ENCODE measurements at regions not wholly inside any gene's neighbourhood (a gene's known extent, or its start where the extent isn't known, plus 50 kb on each side); places are given as distances from the start of the nearest gene placed in this dataset.

DNA sequence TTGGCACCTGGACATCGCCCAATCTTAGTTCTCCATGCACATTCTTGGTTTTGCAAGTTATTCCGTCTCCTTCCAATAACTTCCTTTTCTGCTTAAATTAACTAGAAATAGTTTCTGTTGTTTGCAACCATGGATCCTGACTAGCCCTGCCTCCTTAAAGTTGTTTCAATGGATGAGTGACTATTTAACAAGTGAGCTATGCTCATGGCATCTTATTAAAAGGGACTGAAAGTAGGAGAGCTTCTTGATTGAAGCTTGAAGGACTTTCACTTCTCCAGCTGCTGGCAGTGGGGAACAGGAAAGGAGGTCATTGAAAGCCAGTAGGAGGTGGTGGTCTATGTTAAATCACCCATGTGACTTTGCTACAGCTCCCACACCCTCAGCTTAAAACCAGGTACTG is 466.8 kb downstream of the ARHGEF28 start:
- no peak for DNase-seq (ENCODE audit: low read depth)

DNA sequence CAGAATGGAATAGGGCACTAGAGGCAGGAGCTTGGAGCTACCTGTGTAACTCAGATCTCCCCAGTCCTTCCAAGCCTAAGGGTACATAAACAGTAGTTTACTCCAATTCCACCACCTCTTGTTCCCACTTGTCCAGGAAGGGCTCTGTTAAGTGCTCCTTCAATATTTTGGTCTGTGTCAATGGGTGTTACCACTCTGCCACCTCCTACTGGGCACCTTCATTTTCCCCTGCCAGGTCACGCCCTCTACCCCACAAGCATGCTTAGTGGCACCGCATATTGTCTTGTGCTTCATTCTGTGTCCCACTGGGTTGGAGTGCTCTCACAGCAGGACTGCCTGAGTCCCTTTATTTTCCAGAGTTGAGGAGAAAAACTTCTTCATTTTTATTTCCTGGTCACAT is 459.8 kb downstream of the ARHGEF28 start:
- no peak for DNase-seq (ENCODE audit: low read depth)

DNA sequence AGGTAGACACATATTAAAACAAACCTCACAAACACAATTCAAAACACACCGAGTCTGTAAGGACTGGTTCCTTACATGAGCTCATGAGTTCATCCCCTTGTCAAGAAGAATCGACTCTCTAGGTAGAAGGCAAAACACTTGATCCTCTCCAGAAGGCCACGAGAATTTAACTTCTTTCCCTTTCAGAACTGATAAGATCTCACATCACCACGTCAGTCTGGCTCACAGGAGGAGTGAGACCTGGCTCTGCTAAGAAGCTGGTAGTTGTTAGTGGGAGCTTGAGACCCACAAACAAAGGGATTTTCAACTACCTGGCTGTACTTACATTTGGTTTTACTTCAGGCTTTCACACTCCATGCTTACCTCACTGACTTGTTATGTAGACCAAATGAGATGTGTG is 459.2 kb downstream of the ARHGEF28 start:
- no peak for DNase-seq (ENCODE audit: low read depth)

DNA sequence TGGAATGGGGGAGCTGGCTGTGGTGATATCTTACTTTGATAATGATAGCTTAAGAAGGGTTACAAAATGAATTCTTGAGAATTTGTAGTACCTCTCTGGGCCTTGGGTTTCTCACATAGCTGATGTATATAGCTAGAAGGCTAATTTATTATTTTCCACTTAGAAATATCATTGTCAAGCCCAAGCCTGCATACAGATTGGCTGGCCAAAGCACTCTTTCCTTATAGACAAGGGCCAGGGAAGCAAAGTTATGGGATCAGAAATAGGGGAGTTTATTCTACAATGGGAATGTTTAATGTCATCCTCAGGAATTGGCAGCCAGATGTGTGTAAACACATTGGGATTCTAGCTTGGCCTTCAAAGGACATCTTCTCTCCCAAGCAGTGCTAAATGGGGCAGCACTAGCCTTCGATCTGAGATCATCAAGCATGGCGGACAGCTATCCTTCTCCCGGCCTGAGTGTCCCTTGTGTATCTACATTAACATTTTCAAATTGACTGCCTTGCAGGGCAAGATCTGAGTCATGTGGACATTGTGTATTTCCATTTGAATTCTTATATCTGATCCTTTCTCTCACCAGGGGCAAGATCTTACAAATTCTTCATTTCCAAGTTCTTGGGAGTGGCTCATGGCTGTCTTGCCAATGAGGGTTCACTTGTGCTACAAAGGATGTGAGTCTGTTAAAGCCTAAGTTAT is 457.2 kb downstream of the ARHGEF28 start:
- no peak for DNase-seq (ENCODE audit: low read depth)

DNA sequence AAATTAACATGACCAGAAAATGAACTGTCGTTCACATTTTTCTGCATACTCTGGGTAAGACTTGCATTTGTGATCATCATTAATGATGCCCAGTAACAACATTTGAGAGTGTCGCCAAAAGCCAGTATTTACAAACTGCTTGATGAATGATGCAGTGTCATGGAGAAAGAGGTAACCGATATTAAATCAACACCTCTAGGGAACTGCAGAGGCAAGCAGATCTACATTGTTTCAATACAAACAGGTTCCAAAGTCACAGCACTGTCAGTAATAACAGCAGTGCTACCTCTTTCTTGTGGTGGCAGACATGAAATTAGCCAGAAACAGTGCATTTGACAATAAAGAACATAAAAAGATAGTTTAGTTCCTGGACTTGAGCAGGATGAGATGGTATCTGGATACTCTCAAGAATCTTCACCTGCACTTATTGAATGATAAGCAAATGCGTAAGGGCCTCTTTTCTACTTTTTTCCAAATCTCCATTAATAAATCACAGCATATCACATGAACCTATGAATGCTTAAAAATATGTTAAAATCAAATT is 456.6 kb downstream of the ARHGEF28 start:
- DNase-seq (ENCODE audit: low read depth) = no peak

DNA sequence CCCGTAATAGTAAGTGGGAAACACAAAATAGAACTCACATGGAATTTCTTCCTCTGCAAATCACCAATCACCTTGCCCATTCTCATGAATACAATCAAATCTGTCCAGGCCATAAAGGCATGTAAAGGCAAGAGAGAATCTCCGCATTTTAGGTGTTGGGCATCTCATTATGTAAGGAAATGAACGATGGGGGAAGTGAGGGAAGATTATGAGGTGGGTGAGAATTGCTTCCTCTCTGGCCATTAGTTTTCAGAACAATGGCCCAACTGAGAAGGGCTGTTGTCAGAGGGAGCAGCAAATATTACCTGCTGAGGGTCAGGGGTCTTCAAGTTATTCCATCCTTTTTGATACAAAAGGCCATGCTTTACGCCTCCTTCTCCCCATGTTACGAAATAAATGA is 455.1 kb downstream of the ARHGEF28 start:
- DNase-seq (ENCODE audit: low read depth) = no peak

DNA sequence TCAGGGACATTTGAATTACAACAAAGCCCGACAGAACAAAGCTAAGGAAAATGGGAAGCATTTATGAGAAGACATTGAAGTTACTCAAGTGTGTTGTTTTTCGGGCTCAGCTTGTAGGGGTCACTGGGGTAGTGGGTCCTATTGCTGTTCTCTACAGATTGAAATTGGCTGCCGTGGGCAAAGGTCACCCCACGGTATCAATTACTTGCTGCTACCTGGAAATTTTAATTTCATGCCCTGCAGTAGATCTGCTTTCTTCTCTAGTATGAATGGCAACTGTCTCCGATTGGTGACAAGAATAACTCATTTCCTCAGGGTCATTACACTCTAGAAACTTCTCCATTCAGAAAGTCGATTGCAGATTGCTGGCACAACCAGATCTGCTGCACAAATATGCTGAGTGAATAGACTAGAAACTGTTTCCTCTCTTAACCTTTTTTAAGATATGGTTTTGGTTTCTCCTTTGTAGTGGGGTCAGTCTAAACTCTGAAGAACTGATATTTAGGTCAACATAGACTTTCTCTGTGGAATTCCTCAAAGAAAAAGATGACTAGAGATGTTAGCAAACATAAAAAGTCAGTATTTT is 454.1 kb downstream of the ARHGEF28 start:
- no peak for DNase-seq (ENCODE audit: low read depth)

DNA sequence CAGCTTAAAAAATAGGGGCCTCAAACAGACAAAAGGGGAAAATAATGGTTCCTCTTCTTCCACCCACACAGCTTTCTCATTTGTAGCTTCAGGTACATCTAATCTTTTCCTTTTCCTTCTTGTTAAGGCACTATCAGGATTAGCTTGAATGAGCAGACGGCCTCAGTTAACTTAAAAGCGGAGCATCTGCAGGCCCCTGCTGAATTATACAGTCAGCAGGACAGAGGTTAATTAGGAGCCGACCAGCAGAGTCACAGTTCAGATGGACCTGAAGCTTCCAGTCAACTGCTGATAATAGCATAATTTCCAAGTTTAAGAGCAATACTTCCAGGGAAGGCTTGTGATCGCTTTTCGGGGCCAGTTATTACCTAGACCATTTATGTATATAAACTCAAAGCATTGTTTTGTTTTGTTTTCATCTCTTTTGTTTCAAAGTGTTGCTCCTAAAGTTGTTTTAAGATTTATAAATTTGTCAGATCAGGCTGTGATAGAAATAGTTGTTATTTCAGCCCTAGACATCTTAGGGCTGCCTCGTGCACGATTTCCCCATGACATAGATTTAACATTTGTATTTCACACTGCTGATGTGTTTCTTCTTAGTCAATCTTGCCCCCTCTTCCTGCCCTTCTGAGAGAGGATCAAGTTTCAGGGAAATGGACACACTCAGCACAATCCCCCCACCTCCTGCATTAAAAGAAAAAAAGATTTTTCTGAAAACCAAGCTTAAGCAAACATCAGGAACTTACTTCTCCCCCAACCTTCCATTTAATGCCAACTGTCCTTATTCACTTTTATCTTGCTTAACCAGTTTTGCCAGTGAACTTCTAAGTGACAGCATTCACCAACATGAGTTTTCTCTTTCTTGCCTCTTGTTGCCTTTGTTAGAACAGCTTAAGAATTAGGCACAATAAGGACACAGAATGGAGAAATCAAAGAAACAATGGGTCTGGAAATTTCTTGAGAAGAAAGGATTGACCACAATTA is 449.8 kb downstream of the ARHGEF28 start:
- DNase-seq (ENCODE audit: low read depth) = no peak

DNA sequence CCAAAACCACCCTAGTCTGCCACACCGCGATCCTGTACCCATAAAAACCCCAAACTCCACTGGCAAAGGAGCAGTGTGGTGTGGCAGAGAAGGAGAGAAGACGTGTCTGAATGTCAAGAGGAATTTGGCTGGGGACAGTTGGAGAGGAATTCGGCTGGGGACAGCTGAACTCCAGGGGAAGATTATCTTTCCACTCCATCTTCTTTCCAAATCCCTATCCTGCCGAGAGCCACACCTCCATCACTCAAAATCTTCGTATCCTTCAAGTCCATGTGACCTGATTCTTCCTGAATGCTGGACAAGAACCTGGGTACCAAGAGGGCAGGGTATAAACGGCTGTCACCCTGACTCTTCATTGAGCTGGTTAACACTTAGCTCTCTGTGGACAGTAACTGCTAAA is 448.1 kb downstream of the ARHGEF28 start:
- DNase-seq (ENCODE audit: low read depth) = no peak

DNA sequence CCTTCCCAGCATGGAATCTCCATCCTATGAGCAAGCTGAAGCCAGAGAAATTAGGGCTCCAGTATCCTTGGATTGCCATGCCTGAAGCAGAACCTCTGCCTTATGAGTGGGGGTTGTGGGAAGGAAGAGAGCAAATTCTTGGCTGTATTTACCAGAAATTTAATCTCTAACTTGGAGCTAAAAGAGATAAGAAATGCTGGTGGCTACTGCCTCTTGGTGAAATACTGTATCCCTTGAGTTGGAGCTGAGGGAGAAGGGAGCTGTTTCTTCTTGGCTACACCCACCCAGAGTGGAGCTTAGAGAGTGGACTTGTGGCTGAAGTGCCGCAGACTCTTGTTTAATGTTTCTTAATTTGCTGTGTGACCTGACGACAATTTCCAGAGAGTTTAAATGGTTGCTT is 447.3 kb downstream of the ARHGEF28 start:
- DNase-seq (ENCODE audit: low read depth) = no peak

DNA sequence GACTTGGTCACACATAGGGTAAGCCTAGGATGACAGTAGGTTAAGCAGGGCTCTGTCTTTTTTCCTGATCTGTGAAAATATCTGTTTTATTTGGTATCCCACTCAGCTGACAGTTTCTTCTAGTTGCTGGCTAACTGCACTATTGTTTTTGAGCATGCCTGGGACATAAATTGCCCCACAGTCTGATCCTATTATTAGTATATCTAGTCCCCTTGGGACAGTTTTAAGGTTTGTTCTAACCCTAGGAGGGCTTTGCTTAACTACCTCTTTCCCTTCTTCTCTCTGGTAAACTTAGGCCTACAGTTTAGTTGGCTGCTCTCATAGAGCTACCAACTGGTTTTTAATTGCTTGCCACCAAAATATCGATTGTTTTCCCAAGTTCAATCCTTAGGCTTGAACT is 446.6 kb downstream of the ARHGEF28 start:
- DNase-seq (ENCODE audit: low read depth) = no peak

DNA sequence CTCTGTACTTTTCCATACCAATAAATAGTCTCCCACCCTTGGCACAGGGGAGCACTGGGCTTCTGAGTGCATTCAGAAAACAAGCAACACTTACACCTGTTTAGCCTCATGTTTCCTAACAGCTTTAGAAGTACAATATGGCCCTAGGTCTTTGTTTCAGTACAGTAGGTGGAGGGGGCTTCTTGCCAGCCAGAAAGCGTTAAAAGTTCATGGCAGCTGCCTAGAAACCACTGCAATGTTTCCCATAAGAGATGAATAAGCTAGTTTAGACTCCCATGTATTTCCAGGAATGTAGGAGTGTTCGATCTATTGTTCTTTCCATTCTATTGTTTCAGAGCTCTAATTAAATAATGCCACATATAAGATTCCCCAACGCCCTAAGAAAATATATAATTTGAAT is 444.8 kb downstream of the ARHGEF28 start:
- no peak for DNase-seq (ENCODE audit: low read depth)

DNA sequence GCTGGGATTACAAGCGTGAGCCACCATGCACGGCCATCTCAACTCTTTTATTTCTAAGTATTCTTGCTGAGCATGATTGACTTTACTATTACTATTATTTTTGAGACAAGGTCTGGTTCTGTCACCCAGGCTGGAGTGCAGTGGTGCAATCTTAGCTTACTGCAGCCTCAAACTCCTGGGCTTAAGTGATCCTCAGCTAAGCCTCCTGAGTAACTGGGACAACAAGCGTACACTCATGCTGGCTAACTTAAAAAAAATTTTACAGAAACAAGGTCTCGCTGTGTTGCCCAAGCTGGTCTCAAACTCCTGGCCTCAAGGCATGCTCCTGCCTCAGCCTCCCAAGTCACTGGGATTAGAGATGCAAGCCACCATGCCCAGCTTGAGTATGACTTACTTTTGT is 443.7 kb downstream of the ARHGEF28 start:
- no peak for DNase-seq (ENCODE audit: low read depth)

DNA sequence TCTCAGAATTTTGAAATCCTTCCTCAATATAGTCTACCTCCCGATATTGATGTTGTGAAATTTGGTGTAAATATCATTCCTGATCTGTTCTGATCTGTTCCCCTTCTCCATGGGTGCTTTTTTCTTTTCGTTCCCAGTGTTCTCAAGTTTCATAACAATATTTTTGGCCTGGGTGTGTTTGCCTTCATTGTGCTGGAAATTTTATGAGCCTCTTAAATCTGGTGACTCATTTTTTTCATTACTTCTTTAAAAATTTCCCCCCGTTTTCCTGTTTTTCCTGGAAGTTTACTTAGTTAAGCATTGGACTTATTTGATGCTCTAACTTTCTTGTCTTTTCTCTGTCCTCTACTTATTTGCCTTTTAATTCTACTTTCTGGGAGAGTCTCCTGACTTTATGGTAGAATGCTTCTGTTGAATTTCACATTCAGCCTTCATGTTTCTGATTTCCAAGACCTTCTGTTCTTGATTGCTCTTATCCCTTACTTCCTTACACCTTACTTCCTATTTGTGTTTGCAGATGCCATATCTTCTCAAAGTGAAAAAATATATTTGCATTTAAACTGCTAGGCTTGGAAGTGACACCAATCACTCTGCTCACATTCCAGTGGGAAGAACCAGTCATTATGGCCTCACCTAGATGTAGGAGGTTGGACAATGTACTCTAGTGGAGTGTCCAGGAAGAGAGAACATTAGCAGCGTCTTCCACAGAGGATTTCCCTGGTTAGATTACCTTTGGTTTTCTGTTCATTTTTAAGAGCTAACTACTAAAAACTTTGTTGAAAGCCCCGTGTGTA is 441.9 kb downstream of the ARHGEF28 start:
- DNase-seq (ENCODE audit: low read depth) = no peak

DNA sequence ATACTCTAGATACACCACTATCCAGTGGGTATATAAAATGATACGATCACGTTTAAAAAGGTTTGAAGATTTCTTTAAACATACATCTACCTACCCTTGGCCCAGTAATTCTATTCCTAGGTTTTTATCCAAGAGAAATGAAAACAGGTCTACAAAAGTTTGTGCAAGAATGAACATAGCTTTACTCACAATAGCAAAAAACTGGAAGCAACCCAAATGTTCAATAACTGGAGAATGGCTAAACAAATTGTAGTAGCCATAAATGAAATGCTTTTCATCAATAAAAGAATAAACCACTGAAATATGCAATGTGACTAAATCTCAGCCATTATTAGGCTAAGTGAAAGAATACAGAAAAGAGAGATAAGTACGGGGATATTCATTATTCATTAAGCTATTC is 438.9 kb downstream of the ARHGEF28 start:
- no peak for DNase-seq (ENCODE audit: low read depth)

DNA sequence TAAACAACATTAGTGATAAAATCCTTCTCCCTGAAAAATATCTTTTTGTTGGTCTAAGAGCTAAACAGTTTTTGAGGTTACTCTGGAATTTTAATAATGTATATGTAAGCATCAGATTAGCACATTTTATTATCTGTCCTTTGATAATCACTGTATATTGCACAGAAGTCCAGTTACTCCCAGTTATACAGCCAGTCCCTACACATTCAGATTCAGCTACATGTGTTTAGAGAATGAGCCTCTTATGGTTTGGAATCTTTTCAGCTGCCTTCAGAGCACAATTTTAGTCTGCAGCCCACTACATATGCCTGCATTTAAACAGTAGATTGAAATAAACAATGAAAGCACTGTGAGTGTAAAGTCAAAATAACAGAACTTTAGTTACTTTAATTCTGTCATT is 438.2 kb downstream of the ARHGEF28 start:
- DNase-seq (ENCODE audit: low read depth) = no peak

DNA sequence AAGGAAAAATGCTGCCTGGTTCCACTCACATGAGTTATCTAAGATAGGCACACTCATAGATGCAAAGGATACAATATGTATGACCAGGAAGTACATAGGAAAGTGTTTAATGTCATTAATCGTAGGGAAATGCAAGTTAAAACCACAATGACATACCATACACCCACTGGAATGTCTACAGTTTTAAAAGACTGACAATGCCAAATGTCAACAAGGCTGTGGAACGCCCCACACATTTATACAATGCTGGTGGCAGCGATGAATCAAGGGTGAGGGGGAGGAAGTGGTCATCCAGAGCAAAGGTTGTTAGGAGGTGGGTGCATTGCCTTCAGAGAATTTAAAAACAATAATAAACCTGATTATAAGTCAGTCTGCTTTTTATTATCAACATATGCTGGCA is 437.8 kb downstream of the ARHGEF28 start:
- no peak for DNase-seq (ENCODE audit: low read depth)

DNA sequence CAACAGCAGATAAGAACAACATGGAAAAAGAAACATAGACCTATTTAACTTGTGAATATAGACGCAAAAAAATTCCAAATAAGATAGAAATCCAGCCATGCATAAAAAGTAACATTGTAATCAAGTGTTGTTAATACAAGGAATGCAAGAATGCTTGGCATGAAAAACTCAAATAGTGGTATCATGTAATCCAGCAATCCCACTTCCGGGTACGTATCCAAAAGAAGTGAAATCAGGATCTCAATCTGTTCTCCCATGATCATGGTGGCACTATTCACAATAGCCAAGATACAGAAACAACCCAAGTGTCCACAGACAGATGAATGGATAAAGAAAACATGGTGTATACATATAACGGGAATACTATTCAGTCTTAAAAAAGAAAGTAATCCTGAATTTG is 437.4 kb downstream of the ARHGEF28 start:
- no peak for DNase-seq (ENCODE audit: low read depth)

DNA sequence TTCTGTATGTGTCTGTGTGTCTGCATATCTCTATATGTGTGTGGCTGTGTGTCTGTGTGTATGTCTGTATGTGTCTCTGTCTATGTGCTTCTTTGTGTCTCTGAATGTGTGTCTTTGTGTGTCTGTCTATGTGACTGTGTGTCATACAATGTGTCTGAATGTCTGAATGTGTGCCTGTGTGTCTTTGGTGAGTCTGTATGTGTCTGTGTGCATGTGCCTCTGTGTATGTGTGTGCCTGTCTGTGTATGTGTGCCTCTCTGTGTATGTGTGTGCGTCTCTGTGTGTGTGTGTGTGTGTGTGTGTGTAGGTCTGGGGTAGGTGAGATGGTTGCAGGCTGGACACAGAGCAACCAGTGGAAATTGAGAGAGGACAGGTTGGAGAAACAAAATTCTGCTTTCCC is 435.3 kb downstream of the ARHGEF28 start:
- no peak for DNase-seq (ENCODE audit: low read depth)

DNA sequence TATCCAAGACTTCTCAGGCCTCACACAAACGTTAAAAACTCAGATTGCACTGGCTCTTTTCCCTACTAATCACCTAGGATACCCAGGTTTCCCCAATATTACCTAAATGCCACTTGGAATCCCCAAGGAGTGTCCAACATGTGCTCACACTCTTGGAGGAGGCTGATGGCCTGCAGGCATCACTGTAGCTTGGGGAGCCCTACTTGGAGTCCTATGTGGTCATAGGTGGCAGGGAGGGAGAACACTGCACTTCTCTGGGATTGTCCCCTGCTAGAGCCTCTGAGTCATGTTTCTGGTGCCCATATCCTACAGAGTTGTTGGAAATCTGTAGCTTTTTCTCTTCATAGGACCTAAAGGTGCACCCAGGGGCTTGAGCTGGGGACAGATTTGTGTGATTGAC is 433.7 kb downstream of the ARHGEF28 start:
- no peak for DNase-seq (ENCODE audit: low read depth)

DNA sequence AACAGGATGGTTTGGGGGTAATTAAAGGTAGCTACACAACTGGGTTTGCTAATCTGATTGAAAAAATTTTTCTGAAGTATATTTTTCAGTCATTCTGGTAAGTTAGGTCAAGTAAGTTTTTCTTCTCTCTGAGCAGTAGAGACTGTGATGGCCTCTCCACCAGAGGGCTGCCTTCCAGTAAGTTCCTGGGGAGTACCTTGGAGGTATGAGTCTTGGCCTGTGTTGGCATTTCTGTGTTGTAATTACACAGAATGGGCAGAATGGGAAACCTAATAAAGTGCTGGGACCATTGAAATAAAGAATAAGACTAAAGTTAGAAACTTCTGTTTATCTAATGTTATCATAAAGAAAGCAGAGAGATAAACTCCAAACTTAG is 430.8 kb downstream of the ARHGEF28 start:
- no peak for DNase-seq (ENCODE audit: low read depth)
